Superior temporal gyrus (tissue), 1 donor: ENCODE measurements at regions not wholly inside any gene's neighbourhood (a gene's known extent, or its start where the extent isn't known, plus 50 kb on each side); places are given as distances from the start of the nearest gene placed in this dataset.

Experiments used
- DNase-seq: peaks from one replicate; pipeline ENCODE4 v3.0.0-alpha.2; 2016; ENCODE audit errors: extremely low spot score

DNA sequence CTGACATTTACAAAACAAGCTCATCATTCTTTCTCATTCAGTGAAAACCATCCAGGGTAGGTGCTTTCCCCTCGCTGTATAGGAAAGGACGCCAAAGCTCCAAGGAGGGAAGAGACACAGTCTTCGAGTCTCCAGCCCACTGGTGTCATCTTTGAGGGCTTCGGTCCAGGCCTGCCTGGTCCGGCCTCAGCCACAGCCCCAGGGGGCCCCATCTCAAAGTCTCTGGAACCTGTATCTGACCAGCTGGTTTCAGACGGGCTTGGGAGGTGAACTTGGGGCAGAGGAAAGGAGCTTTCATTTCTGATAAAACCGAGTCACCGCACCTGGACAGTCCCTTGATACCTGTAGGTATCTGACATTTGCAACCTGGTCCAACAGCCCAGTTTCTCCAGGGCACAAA, 229.5 kb upstream of the RTL1 start:
- DNase-seq, result no peak

DNA sequence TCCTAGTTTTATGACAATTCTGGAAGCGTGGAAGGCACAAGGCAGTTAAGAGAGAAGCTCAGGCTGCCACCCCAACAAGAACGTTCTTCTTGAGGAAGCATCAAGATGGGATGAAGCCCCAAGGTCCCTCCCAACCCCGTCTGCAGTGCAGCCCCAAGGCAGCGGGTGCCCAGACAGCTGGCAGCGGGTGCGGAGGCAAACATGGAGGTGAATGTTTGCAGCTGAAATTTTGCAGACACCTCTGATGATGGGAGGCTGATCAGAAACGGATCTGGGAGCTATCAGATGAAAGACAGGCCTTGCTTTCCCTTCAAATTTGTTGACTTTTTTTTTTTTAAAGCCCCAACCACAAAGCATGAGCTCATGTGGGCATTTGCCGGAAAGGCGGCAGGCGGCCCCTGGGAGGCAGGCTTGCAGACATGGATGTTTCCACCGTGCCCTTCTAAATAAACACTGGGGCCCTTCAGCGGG, 230.7 kb upstream of the RTL1 start:
- DNase-seq, result no peak

GRCh38 chr14:101134851-101135433, 231.4 kb upstream of the RTL1 start:
- no peak for DNase-seq

- DNase-seq, result no peak
Observed at GRCh38 chr14:101135796-101136742, 232.5 kb upstream of the RTL1 start.

- no peak for DNase-seq
Observed at GRCh38 chr14:101137234-101137633, 233.7 kb upstream of the RTL1 start.

DNA sequence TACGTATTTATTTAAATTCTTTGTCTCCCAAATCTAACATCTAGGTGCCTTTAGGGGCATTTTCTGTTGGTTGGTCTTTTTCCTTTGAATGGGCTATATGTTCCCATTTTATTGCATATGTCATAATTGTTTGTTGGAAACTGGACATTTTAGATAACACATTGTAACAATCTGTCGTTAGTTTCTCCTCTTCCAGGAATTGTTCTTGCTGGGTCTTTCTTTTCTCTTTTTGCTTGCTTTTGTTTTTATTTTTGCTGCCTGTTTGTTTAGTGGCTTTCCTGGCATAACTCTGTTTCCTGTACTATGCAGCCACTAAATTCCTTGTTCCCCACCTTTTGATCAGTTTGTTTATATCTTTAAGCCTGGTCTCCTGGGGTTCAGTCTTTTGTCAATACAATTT, 244.3 kb upstream of the RTL1 start:
- no peak for DNase-seq

- DNase-seq, result no peak
Observed at GRCh38 chr14:101150039-101150610, 246.6 kb upstream of the RTL1 start.

GRCh38 chr14:101151226-101151926, 247.9 kb upstream of the RTL1 start:
- DNase-seq, result no peak

GRCh38 chr14:101151927-101152305, 248.4 kb upstream of the RTL1 start:
- no peak for DNase-seq

- DNase-seq, result no peak
Observed at GRCh38 chr14:101152855-101153254, 249.3 kb upstream of the RTL1 start.

DNA sequence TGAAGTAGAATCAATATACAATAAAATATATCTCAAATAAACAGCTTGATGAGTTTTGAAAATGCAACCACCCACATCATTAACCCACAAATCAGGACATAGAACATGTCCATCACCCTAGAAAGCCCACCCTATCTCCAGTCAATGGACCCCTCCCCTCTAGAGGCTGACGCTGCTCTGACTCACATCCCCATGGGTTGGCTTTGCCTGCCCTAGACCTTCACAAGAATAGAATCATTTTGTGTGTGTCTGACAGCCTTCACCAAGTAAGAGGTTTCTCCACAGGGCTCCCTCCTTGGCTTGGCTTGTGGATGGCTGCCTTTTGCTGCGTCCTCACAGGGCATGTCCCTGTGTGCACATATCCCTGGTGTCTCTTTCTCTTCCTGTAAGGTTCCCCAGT, 250.2 kb upstream of the RTL1 start:
- no peak for DNase-seq

- no peak for DNase-seq
Observed at GRCh38 chr14:101155575-101155974, 252.1 kb upstream of the RTL1 start.

DNA sequence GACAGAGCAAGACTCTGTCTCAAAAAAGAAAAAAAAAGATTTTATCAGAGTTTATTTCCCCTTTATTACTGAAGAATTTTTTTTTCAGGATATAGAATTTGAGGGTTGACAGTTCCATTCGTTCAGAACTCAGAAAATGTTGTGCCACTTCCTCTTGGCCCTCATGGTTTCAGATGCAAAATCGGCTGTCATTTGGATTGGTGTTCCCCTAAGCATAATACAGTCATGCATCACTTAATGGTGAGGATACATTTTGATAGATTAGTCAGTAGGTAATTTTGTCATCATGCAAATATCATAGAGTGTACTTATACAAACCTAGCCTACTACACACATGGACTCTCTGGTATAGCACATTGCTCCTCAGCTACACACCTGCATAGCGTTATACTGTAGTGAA, 263.9 kb upstream of the RTL1 start:
- no peak for DNase-seq

- no peak for DNase-seq
Observed at GRCh38 chr14:101169267-101169666, 265.7 kb upstream of the RTL1 start.

- no peak for DNase-seq
Observed at GRCh38 chr14:101171650-101172049, 268.1 kb upstream of the RTL1 start.

DNA sequence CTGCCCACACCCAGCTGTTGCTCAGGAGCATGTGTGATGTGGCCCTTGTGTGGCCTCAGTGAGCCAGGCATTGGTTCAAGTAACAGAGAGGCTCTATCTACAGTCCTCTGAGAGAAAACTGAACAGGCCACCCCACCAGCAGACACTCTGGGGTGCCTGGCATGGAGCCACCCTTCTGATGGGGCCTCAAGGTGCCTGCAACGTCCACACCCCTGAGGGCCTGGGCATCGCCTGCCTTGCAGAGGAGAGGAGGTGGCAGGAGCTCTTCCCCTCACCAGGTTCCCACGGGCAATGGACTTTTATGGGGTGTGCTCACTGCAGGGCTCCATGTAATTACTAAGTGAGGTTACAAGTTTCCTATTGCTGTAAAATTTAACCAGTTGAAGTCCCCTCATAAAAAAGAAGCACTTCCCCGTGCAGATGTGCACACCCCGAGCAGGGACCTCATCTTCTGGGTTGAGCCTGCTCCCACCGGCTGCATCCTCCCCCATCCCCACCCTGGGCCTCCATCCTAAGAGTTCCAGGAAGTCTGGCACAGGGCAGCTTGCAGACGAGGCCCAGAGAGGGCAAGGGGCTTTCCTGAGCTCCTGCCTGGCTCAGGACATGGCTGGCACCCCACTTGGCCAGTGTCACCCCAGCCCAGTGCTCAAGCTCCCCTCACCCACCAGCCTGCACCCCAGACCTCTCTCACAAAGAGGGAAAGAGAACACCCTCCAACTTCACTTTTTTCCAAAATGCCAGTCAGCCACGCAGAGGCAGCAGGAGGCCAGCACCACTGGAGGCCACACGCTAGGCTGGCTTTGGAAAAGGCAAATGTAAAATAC, 270.4 kb upstream of the RTL1 start:
- DNase-seq, result no peak

DNA sequence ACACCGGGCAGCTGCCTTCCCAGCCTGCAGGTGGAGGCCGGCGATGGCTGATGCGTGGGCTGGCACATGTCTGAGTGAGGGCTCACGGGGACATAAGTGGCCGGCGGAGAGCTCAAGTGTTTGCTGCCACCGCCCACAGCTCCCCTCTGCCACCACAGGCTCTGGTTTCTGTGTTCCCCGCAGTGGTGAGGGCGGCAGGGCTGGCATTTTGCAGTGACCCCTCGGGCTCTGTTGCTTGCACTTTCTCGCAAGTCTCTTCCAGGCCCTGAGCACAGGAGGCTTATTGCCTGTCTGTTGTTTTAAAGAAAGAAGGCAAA, 271.0 kb upstream of the RTL1 start:
- no peak for DNase-seq

DNA sequence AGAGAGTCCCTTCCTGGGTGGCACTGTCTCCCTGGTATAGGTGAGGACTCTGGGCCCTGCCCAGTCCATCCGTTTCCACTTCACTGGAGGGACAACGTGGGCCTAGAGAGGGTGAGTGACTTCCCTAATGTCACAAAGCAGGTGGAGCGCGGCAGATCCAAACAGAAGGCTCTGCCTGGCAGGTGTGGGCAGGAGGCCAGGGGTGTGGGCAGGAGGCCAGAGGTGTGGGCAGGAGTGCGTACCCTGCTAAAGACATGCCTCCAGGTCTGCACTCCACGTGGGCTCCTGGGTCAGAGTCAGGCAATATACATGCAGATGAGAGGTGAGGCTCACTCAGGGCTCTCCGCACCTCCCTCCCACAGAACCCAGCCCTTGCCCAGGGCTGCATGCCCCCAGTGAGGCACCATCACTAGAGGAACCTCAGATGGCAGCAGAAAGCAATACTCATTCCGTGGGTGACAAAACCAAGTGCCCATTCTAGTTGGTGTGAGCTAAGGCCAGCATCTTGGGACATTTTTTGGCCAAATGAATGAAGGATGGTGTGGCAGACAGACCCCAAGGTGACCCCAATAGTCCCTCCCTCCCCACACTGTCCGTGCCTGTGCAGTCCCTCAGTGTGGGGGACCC, 271.6 kb upstream of the RTL1 start:
- DNase-seq, result no peak

- DNase-seq, result no peak
Observed at GRCh38 chr14:101175731-101176534, 272.4 kb upstream of the RTL1 start.

- no peak for DNase-seq
Observed at GRCh38 chr14:101176535-101177205, 273.1 kb upstream of the RTL1 start.
